ENCODE measurements at regions not wholly inside any gene's neighbourhood (a gene's known extent, or its start where the extent isn't known, plus 50 kb on each side); places are given as distances from the start of the nearest gene placed in this dataset.
"Not testable (repeated sequence)": the region's sequence is repeated elsewhere in the genome, so short reads cannot be mapped to it uniquely, and the experiment has no call there.

DNA sequence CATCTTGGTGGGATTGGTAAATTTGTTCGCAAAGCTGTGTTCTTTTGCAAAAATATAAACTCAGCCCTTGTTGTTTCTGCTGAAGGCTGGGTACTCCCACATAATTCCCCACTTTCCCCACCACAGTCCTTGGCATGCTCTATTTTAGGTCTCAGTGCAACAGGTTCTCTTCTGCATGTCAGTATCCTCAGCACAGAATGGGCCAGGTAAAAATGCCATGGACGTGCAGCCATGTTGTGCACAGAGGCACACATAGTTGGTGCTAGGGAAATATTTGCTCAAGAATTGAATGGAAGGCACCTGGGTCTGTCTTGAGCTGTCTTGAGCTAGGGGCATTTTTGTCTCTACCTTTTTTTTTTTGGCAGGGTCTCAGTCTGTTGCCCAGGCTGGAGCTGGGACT is 87.8 kb upstream of the LHX5 start:
- no peaks in the 10 kb centered on the region for H3K36me3 Mint-ChIP-seq (ENCODE audit: low read depth)
- H3K27ac Mint-ChIP-seq: no peak overlapping the region
- no peaks in the 10 kb centered on the region for H3K9me3 Mint-ChIP-seq
- H3K4me3 Mint-ChIP-seq: no peak overlapping the region
- no peaks in the 10 kb centered on the region for H3K4me1 Mint-ChIP-seq (ENCODE audit: low read depth)
- intact Hi-C loops (cut with micrococcal nuclease): no loop called here
- H3K27me3 Mint-ChIP-seq: peaks cover 15% of the 10 kb centered on the region

DNA sequence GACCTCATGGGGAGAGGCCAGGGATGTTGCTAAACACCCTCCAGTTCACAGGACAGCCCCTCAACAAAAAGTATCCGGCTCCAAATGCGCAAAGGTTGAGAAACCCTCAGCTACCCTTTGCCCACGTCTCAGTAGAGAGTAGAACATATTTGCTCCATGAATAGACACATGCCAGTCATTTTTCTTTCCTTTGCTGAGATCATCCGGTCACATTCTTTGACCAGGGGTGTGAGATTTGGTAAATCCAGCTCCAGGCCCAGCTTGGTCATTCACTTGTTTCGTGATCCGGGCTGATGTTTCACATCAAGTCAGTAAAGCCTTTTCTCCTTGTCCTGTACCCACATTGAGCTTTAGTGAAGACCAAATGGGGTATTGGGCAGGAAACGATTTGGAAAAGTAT is 83.6 kb upstream of the LHX5 start:
- Mint-ChIP-seq H3K27ac (no peak overlapping the region), H3K9me3 (no peaks in the 10 kb centered on the region), H3K36me3 (ENCODE audit: low read depth) (no peaks in the 10 kb centered on the region), H3K4me3 (no peak overlapping the region), H3K27me3 (peaks cover 17% of the 10 kb centered on the region), H3K4me1 (ENCODE audit: low read depth) (no peaks in the 10 kb centered on the region)
- intact Hi-C loops (cut with micrococcal nuclease): no loop called here

DNA sequence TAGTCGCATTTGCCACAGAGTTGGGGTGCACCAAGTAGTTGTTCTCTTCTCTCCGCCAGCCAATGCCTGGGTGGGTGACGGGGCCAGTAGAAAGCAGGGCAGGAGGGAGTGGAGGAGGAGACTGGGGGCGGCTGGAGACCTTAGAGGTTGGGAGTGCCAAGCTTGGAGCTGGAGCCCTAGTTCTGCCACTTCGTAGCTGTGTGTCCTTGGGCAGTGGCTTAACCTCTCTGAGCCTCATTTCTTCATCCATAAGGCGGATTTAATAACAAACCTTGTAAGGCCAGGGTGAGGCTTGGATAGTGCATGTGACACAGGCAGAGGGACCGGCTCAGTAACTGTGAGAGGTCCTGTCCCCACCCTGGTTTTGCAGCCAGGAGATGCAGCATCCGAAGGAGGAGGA is 81.1 kb upstream of the LHX5 start:
- Mint-ChIP-seq H3K4me1 (ENCODE audit: low read depth) (no peaks in the 10 kb centered on the region), H3K27me3 (peaks cover 17% of the 10 kb centered on the region), H3K27ac (no peak overlapping the region), H3K4me3 (no peak overlapping the region), H3K36me3 (ENCODE audit: low read depth) (no peaks in the 10 kb centered on the region), H3K9me3 (peaks cover 8% of the 10 kb centered on the region)
- intact Hi-C loops (cut with micrococcal nuclease): no loop called here

DNA sequence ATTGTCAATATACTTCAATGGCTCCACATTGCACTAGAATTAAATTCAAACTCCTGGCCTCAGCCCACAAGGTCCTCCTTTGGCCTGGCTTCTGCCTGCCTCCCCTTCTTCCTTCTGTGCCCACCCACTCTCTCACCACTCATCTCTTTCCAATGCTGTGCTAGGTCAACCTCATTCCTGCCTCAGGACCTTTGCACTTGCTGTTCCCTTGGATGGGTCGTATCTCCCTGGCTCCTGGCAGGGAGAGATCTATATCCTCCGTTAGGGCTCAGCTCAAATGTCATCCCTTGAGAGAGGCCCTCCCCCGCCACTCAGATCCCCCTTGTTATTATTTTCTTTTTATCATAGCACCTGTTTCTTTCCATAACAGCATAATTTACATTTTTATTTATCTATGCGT is 79.9 kb upstream of the LHX5 start:
- Mint-ChIP-seq H3K4me1 (ENCODE audit: low read depth) (peaks cover 6% of the 10 kb centered on the region), H3K27me3 (peaks cover 28% of the 10 kb centered on the region), H3K4me3 (no peak overlapping the region), H3K9me3 (peaks cover 8% of the 10 kb centered on the region), H3K36me3 (ENCODE audit: low read depth) (no peaks in the 10 kb centered on the region), H3K27ac (no peak overlapping the region)
- intact Hi-C loops (cut with micrococcal nuclease): no loop called here

DNA sequence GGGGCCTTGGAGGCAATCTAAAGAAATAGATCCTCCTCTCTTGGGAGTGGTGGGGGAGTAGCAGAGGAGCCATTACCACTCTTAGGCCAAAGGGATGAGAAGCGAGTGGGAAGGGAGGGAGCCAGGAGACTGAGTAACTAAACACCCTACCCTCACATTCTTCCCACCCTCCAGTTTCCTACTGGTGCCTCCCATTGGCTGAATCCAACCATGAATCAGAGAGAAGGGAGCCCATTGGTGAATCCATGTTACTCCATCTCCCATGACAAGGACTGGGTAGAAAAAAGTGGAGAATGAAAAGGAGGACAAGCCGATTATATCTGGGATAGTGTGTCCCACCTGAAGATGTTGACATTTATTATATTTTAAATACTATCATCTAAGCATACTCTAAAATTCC is 76.8 kb upstream of the LHX5 start:
- peaks cover 6% of the 10 kb centered on the region for H3K4me1 Mint-ChIP-seq (ENCODE audit: low read depth)

DNA sequence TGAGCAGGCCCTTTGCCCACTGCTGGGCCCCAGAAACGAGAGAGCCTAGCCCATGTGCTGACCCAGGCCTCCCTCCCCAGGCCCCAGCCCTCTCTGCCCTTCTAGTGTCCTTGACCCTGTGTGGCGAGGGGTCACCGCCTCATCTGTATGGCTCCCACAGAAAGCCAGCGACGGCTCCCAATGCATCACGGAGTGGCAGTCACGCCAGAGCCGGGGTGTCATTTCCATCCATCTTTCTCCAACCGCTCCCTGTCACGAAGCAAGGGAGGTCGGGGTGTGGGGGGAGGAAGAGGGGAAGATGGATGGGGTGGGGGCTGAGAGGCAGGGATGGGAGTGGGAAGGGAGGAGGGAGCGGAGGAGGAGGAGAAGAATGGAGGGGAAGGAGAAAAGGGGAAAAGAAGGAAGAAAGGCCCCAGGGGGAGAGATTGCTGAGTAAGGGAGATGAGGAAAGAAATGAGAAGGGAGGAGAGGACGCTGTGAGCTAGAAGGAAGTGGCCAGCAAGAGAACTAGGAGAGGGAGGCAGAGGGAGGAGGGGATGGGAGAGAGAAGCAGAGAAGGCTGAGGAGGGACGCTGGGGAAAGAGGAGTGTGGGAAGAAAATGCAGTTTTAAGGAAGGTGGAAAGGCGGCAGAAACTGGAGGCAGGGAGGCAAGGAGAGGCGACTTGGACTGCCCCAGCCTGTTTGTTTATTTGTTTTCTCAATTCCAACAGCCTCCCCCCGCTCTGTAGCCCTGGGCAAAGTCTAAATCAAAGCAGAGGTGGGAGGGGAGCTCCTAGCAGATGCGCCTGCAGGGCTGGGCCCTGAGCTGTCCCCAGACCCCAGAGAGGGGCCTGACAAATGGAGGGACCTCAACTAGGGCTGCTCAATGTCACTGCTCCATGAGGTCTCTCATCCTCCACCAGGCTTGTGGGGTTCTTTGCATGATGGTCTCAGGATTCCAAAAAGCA is 75.5 kb upstream of the LHX5 start:
- peaks cover 6% of the 10 kb centered on the region for H3K4me1 Mint-ChIP-seq (ENCODE audit: low read depth)
- H3K4me3 Mint-ChIP-seq: no peak overlapping the region
- H3K9me3 Mint-ChIP-seq: peaks cover 8% of the 10 kb centered on the region
- H3K36me3 Mint-ChIP-seq (ENCODE audit: low read depth): no peaks in the 10 kb centered on the region
- peaks cover 26% of the 10 kb centered on the region for H3K27me3 Mint-ChIP-seq
- H3K27ac Mint-ChIP-seq: no peak overlapping the region
- intact Hi-C loops (cut with micrococcal nuclease): no loop called here

More for the DNA sequence above, 76.8 kb upstream of the LHX5 start:
- intact Hi-C loops (cut with micrococcal nuclease): no loop called here
- Mint-ChIP-seq H3K4me3 (no peak overlapping the region), H3K36me3 (ENCODE audit: low read depth) (no peaks in the 10 kb centered on the region), H3K9me3 (peaks cover 8% of the 10 kb centered on the region), H3K27me3 (peaks cover 26% of the 10 kb centered on the region), H3K27ac (no peak overlapping the region)

DNA sequence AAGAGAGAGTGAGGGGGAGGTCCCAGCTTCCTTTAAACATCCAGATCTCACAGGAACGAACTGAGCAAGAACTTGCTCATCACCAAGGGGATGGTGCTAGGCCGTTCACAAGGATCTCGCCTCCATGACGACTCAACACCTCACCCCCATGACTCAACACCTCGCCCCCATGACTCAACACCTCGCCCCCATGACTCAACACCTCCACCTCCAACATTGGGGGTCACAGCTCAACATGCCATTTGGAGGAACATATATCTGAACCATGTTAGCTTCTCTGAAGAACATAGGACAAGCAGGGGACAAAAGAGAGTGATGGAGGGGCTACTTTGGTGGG is 66.0 kb upstream of the LHX5 start:
- Mint-ChIP-seq H3K36me3 (ENCODE audit: low read depth) (no peaks in the 10 kb centered on the region), H3K9me3 (peaks cover 8% of the 10 kb centered on the region), H3K4me3 (no peak overlapping the region), H3K27me3 (peaks cover 8% of the 10 kb centered on the region), H3K27ac (no peak overlapping the region), H3K4me1 (ENCODE audit: low read depth) (no peaks in the 10 kb centered on the region)
- intact Hi-C loops (cut with micrococcal nuclease): no loop called here

DNA sequence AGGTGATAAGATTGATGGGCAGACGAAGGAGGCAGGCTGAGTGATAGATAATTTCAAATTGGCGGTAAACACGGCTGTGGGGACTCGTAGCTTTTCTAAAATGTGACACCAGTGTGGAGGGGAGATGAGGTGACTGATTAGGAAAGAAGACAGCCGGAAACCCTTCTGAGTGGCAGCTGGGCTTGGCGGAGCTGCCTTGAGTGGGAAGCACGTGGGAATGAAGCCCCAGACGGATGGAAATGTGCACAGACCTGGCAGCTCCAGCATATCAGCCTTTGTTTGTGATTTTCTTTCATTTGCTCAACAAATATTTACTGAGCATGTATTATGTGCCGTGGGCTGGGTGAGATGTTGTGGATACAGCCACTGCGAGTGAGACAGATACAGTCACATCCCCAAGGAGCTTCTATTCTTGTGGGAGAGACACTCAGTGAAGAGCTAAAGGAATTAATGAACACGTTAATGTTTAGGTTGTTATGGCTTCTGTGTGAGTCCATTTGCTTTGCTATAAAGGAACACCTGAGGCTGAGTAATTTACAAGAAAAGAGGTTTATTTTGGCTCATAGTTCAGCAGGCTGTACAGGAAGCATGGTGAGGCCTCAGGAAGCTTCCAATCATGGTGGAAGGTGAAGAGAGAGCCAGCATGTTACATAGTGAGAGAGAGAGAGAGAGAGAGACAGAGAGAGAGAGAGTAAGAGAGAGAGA is 65.5 kb upstream of the LHX5 start:
- H3K36me3 Mint-ChIP-seq (ENCODE audit: low read depth): no peaks in the 10 kb centered on the region
- H3K4me1 Mint-ChIP-seq (ENCODE audit: low read depth): no peaks in the 10 kb centered on the region
- H3K4me3 Mint-ChIP-seq: no peak overlapping the region
- H3K27ac Mint-ChIP-seq: no peak overlapping the region
- H3K27me3 Mint-ChIP-seq: peaks cover 7% of the 10 kb centered on the region
- H3K9me3 Mint-ChIP-seq: peaks cover 8% of the 10 kb centered on the region
- intact Hi-C loops (cut with micrococcal nuclease): no loop called here

DNA sequence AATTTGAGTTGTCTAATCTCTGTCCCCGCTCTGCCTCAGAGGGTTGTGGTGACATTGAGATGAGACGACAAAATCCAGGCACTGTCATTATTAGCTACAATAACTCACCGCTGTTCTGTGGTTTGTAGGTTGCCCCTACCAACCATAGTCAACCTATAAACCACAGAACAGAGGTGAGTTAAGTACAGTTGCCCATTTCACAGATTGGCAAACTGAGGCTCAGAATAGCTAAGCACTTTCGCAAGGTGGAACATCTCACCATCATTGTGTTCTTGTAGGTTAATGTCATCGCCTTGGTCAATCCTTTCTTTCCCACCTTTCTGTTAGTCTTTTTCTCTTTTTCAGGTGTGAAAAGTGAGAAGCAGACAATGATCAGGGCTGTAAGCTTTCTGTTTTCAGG is 63.4 kb upstream of the LHX5 start:
- H3K27ac Mint-ChIP-seq: no peak overlapping the region
- peaks cover 4% of the 10 kb centered on the region for H3K27me3 Mint-ChIP-seq
- intact Hi-C loops (cut with micrococcal nuclease): no loop called here
- no peaks in the 10 kb centered on the region for H3K4me1 Mint-ChIP-seq (ENCODE audit: low read depth)
- no peak overlapping the region for H3K4me3 Mint-ChIP-seq
- no peaks in the 10 kb centered on the region for H3K36me3 Mint-ChIP-seq (ENCODE audit: low read depth)
- H3K9me3 Mint-ChIP-seq: peaks cover 8% of the 10 kb centered on the region

DNA sequence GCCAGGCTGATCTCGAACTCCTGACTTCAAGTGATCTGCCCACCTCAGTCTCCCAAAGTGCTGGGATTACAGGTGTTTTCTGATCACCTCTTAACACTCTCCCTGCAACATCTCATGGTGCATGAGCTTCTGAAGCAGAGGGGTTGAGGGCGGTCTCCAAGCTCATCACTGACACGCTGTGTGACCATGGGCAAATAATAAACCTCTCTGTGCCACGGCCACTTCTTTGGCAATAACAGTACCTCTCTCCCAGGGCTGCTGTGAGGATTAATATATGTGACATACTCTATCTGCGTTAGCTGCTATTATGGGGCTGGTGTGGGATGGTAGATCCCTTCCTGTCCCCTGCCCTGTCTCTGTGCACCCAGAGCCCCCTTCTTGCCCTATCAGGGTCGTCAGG is 62.9 kb upstream of the LHX5 start:
- H3K36me3 Mint-ChIP-seq (ENCODE audit: low read depth): no peaks in the 10 kb centered on the region
- no peaks in the 10 kb centered on the region for H3K4me1 Mint-ChIP-seq (ENCODE audit: low read depth)
- no peak overlapping the region for H3K27ac Mint-ChIP-seq
- intact Hi-C loops (cut with micrococcal nuclease): no loop called here
- H3K9me3 Mint-ChIP-seq: peaks cover 8% of the 10 kb centered on the region
- peaks cover 4% of the 10 kb centered on the region for H3K27me3 Mint-ChIP-seq
- no peak overlapping the region for H3K4me3 Mint-ChIP-seq

DNA sequence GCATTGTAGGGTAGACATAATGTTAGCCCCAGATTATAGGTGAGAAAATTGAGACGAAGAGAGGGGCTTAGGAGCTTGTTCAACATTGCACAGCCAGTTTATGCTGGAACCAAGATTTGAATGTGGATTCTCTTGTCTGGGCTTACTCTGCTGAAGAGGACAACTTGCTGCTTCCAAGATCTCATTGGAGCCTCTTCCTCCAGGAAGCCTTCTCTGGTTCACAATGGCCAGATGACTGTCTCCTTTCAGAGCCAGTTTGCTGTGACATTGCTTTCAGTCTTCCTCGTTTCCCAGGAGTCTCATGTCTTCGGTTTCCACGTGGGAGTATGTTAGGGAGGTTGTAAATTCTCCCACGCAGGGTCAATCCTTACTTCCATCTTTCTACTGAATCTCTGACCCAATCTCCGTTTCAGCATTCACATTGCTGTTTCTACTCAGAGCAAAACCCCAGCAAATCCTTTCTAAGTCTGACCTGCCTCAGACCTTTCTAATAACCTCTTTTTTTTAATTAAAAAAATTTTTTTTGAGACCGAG is 62.2 kb upstream of the LHX5 start:
- Mint-ChIP-seq H3K36me3 (ENCODE audit: low read depth) (no peaks in the 10 kb centered on the region), H3K27ac (no peak overlapping the region), H3K4me1 (ENCODE audit: low read depth) (no peaks in the 10 kb centered on the region), H3K4me3 (no peak overlapping the region), H3K9me3 (peaks cover 8% of the 10 kb centered on the region), H3K27me3 (peaks cover 7% of the 10 kb centered on the region)
- intact Hi-C loops (cut with micrococcal nuclease): no loop called here

DNA sequence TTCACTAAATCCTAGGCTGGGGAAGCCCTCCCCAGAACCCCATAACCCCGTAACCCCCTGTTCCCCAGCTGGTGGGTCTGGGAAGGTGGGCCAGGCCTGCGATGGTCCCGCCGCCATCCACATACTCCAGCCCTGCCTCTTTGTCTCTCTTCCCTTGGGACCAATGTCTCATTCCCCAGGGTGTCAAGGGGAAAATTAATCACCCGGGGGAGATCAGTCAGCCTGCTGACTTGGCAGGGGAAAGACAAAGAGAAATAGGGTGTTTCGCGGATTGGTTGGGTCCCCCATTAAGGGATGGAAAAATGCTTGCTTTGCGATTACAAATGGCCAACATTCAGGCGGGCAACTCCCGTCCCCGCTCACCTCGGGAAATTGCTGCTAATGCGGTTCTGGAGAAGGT is 60.6 kb upstream of the LHX5 start:
- Mint-ChIP-seq H3K4me1 (ENCODE audit: low read depth) (no peaks in the 10 kb centered on the region), H3K4me3 (no peak overlapping the region), H3K27me3 (peaks cover 14% of the 10 kb centered on the region), H3K9me3 (peaks cover 2% of the 10 kb centered on the region), H3K27ac (no peak overlapping the region), H3K36me3 (ENCODE audit: low read depth) (no peaks in the 10 kb centered on the region)
- intact Hi-C loops (cut with micrococcal nuclease): no loop called here

DNA sequence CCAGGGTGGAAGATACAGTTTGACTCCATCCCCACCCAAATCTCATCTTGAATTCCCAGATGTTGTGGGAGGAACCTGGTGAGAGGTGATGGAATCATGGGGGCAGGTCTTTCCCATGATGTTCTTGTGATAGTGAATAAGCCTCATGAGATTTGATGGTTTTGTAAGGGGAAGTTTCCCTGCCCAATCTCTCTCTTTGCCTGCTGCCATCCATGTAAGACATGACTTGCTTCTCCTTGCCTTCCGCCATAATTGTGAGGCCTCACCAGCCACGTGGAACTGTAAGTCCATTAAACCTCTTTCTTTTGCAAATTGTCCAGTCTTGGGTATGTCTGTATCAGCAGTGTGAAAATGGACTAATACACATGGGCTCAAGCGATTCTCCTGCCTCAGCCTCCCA is 59.4 kb upstream of the LHX5 start:
- H3K4me1 Mint-ChIP-seq (ENCODE audit: low read depth); H3K9me3 Mint-ChIP-seq; H3K36me3 Mint-ChIP-seq (ENCODE audit: low read depth); intact Hi-C loops (cut with micrococcal nuclease); H3K27ac Mint-ChIP-seq; H3K4me3 Mint-ChIP-seq: not testable (repeated sequence)
- H3K27me3 Mint-ChIP-seq: peaks cover 17% of the 10 kb centered on the region

DNA sequence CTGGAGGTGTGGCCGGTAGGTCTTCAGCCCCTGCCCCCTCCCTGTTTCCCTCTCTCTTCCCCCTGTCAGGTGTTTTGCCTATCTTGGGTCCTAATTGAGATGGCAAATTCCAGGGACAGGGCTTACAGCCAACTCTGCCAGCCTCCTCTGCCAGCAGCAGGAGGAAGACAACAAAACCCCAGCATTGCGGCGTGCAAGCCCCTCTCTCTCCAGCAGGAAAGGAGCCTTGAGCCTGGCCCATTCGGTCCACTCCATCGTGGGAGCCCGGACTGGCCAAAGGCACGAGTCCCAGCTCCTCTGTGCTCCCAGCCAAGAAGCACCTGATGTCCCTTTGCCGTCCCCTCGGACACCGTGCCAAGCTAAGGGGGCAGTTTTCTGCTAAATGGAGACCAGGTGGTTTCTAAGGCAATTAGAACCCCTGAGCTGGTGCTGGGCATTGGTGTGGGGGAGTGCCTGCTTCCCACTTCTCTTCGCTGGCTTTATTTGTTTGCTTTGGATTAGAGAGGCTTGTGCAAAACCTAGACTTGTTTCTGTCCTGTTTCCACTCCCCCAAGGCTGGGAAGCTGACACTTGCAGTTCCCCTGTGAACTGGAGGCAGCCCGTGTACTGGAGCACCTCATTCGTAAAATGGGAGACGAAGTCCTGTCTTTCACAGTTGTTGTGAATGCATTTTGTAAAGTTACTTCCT is 57.1 kb upstream of the LHX5 start:
- intact Hi-C loops (cut with micrococcal nuclease): no loop called here
- Mint-ChIP-seq H3K27ac (no peak overlapping the region), H3K36me3 (ENCODE audit: low read depth) (no peaks in the 10 kb centered on the region), H3K9me3 (no peaks in the 10 kb centered on the region), H3K27me3 (peaks cover 18% of the 10 kb centered on the region), H3K4me1 (ENCODE audit: low read depth) (no peaks in the 10 kb centered on the region), H3K4me3 (no peak overlapping the region)
